ENCODE measurements at regions not wholly inside any gene's neighbourhood (a gene's known extent, or its start where the extent isn't known, plus 50 kb on each side); places are given as distances from the start of the nearest gene placed in this dataset.

- DNase-seq (ENCODE audit: low spot score): no peak
- TF ChIP-seq CTCF (IDR thresholded peaks at IDR 0.05; ENCODE audit: extremely low read depth, insufficient read depth, missing control alignments): no peak
- in situ Hi-C loops (cut with MboI; ENCODE audit: low pct_unique_long_range_greater_than_20kb, low sequenced_read_pairs, unreplicated experiment): no loop called here
These were observed 483.1 kb upstream of the CHST9 start for GRCh38 chr18:27668158-27668557.

- DNase-seq (ENCODE audit: low spot score): no peak
- in situ Hi-C loops (cut with MboI; ENCODE audit: low pct_unique_long_range_greater_than_20kb, low sequenced_read_pairs, unreplicated experiment): no loop called here
- no peak for TF ChIP-seq CTCF (IDR thresholded peaks at IDR 0.05; ENCODE audit: extremely low read depth, insufficient read depth, missing control alignments)
These were observed 482.0 kb upstream of the CHST9 start for GRCh38 chr18:27667064-27667463.

- no peak for TF ChIP-seq CTCF (IDR thresholded peaks at IDR 0.05; ENCODE audit: extremely low read depth, insufficient read depth, missing control alignments)
- in situ Hi-C loops (cut with MboI; ENCODE audit: low pct_unique_long_range_greater_than_20kb, low sequenced_read_pairs, unreplicated experiment): no loop called here
- DNase-seq (ENCODE audit: low spot score): no peak
These were observed 480.9 kb upstream of the CHST9 start for GRCh38 chr18:27666016-27666415.

GRCh38 chr18:27665264-27665799 is 480.2 kb upstream of the CHST9 start:
- in situ Hi-C loops (cut with MboI; ENCODE audit: low pct_unique_long_range_greater_than_20kb, low sequenced_read_pairs, unreplicated experiment): no loop called here
- no peak for TF ChIP-seq CTCF (IDR thresholded peaks at IDR 0.05; ENCODE audit: extremely low read depth, insufficient read depth, missing control alignments)
- DNase-seq (ENCODE audit: low spot score): no peak

- no peak for TF ChIP-seq CTCF (IDR thresholded peaks at IDR 0.05; ENCODE audit: extremely low read depth, insufficient read depth, missing control alignments)
- no peak for DNase-seq (ENCODE audit: low spot score)
- in situ Hi-C loops (cut with MboI; ENCODE audit: low pct_unique_long_range_greater_than_20kb, low sequenced_read_pairs, unreplicated experiment): no loop called here
These were observed 477.8 kb upstream of the CHST9 start for GRCh38 chr18:27662949-27663348.

- DNase-seq (ENCODE audit: low spot score): no peak
- in situ Hi-C loops (cut with MboI; ENCODE audit: low pct_unique_long_range_greater_than_20kb, low sequenced_read_pairs, unreplicated experiment): no loop called here
- no peak for TF ChIP-seq CTCF (IDR thresholded peaks at IDR 0.05; ENCODE audit: extremely low read depth, insufficient read depth, missing control alignments)
These were observed 477.4 kb upstream of the CHST9 start for GRCh38 chr18:27662537-27662936.
